ENCODE measurements at regions not wholly inside any gene's neighbourhood (a gene's known extent, or its start where the extent isn't known, plus 50 kb on each side); places are given as distances from the start of the nearest gene placed in this dataset.

DNA sequence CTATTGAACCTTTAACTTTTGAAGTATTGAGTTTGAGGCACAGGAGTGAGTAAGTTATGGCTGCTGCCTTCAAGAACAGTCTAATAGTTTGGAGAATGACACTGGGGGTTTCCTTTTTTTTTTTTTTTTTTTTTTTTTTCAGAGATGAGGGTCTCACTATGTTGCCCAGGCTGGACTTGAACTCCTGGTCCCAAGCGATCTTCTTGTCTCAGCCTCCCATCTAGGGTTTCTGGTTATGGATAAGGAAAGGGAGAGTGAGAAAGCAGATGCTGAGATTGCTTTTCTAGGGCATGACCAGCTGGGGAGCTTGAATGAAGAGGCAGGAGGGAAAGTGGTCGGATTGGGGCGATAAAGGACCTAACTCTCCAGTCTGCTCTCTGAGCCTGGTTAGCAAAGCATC is 59.9 kb upstream of the BTRC start:
- Histone ChIP-seq H3K36me3 (no peaks in the 10 kb centered on the region), H3K27me3 (no peaks in the 10 kb centered on the region), H3K9me3 (no peaks in the 10 kb centered on the region), H3K4me1 (no peaks in the 10 kb centered on the region), H3K4me3 (ENCODE audit: low read depth, low read length) (no peak overlapping the region)
- TF ChIP-seq, protein P1, sequence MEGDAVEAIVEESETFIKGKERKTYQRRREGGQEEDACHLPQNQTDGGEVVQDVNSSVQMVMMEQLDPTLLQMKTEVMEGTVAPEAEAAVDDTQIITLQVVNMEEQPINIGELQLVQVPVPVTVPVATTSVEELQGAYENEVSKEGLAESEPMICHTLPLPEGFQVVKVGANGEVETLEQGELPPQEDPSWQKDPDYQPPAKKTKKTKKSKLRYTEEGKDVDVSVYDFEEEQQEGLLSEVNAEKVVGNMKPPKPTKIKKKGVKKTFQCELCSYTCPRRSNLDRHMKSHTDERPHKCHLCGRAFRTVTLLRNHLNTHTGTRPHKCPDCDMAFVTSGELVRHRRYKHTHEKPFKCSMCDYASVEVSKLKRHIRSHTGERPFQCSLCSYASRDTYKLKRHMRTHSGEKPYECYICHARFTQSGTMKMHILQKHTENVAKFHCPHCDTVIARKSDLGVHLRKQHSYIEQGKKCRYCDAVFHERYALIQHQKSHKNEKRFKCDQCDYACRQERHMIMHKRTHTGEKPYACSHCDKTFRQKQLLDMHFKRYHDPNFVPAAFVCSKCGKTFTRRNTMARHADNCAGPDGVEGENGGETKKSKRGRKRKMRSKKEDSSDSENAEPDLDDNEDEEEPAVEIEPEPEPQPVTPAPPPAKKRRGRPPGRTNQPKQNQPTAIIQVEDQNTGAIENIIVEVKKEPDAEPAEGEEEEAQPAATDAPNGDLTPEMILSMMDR (IDR thresholded peaks at IDR 0.05; ENCODE audit: low read depth, low read length): no peak
- DNase-seq: no peak

DNA sequence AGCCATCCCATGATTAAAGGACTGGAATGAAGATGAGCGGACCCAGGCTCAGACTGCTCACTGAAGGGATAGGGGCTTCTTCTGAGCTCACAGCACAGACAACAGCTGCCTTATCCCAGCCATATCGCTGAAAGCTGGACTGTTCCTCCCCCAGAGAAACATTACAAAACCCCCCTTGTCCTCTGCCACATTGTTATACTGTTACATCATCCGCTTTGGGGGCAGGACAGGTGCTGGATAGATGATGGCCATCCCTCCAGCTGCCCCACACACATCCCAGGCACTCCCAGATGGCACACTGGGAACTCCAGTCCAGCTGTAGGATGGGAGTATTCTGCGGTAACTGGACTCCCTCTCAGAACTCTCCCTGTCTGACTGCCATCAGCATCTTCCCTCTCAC is 58.7 kb upstream of the BTRC start:
- Histone ChIP-seq H3K4me1 (no peaks in the 10 kb centered on the region), H3K9me3 (no peaks in the 10 kb centered on the region), H3K4me3 (ENCODE audit: low read depth, low read length) (no peak overlapping the region), H3K36me3 (no peaks in the 10 kb centered on the region), H3K27me3 (no peaks in the 10 kb centered on the region)
- TF ChIP-seq, protein P1 (IDR thresholded peaks at IDR 0.05; ENCODE audit: low read depth, low read length): no peak
- DNase-seq: no peak

DNA sequence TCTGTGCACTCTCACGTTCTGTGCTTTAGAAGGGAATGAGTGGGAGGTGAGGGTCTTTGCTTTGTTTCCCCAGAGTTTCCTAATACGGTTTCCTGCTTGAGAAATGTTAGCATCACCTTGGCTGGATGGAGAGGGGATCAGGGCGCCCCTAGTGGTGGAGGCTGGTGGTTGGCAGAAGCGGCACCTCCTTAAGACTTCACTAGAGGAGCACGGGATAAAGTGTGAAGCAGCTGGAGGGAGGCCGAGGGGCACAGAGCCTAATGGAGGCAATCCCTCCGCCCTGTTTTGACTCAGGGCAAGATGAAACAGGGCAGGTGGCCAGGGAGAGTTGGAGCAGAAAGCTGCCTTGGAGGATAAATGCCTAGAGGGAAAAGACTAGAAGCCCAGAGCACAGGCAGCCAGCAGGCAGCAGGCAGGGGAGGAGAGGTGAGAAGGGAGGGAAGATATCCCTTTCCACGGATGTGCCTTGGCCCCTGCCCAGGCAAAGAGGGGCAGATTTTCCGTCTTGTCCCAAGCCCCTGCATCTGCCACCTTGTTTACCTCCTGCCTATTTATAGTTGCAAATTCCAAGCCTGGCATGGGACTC is 56.0 kb upstream of the BTRC start:
- Histone ChIP-seq H3K4me1 (no peaks in the 10 kb centered on the region), H3K27me3 (no peaks in the 10 kb centered on the region), H3K4me3 (ENCODE audit: low read depth, low read length) (no peak overlapping the region), H3K36me3 (no peaks in the 10 kb centered on the region), H3K9me3 (no peaks in the 10 kb centered on the region)
- DNase-seq: peak; percentile 65
- TF ChIP-seq, protein P1 (IDR thresholded peaks at IDR 0.05; ENCODE audit: low read depth, low read length): peak; percentile 80

DNA sequence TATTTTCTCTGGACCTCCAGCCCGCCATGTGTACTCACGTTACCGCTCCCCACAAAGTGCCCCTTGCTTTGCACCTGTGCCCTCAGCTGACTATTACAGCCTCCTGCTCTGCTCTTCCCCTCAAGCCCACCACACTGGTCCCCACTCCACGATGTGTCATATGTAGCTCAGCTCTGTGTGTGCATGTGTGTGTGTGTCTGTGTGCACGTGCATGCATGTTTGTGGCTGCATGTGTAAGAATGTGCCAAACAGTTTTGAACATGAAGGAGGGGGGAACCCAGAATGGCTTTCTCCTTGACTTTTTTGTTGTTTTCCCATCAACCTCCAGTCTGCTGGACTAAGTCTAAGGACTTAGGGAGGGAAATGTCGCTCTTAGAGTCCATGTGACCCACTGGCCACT is 54.8 kb upstream of the BTRC start:
- H3K9me3 ChIP-seq: no peaks in the 10 kb centered on the region
- H3K4me3 ChIP-seq (ENCODE audit: low read depth, low read length): no peak overlapping the region
- H3K36me3 ChIP-seq: no peaks in the 10 kb centered on the region
- no peak for DNase-seq
- peaks cover 4% of the 10 kb centered on the region; the same call in 1 of the 2 replicates for H3K4me1 ChIP-seq
- TF ChIP-seq, protein P1 (IDR thresholded peaks at IDR 0.05; ENCODE audit: low read depth, low read length): no peak
- no peaks in the 10 kb centered on the region for H3K27me3 ChIP-seq

DNA sequence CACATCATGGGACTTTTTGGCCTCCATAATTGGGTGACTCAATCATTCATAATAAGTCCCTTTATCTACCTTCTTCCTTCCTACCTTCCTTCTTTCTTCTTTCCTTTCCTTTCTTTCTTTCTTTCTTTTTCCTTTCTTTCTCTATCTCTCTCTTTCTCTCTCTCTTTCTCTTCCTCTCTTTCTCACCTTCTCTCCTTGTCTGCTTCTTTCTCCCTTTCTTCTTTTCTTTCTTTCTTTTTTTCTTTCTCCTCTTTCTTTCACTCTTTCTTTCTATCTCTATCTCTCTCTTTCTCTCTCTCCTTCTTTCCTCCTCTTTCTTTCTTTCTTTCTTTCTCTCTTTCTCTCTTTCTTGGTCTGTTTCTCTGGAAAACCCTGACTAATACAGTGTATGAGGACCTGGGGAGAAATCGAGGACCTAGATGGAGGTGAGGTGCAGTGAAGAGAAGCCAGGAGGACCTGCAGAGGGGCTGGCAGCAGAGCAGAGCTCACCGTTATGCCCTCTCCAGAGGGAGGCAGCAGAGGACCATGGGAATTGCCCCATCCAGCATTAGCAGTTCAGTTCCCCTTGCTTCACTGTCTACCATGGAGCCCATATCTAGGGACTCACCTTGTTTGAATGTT is 52.7 kb upstream of the BTRC start:
- Histone ChIP-seq H3K27me3 (no peaks in the 10 kb centered on the region), H3K4me1 (peaks cover 4% of the 10 kb centered on the region; the same call in 1 of the 2 replicates), H3K4me3 (ENCODE audit: low read depth, low read length) (no peak overlapping the region), H3K9me3 (no peaks in the 10 kb centered on the region), H3K36me3 (no peaks in the 10 kb centered on the region)
- peak; percentile 71 for DNase-seq
- TF ChIP-seq, protein P1 (IDR thresholded peaks at IDR 0.05; ENCODE audit: low read depth, low read length): peak; percentile 77

DNA sequence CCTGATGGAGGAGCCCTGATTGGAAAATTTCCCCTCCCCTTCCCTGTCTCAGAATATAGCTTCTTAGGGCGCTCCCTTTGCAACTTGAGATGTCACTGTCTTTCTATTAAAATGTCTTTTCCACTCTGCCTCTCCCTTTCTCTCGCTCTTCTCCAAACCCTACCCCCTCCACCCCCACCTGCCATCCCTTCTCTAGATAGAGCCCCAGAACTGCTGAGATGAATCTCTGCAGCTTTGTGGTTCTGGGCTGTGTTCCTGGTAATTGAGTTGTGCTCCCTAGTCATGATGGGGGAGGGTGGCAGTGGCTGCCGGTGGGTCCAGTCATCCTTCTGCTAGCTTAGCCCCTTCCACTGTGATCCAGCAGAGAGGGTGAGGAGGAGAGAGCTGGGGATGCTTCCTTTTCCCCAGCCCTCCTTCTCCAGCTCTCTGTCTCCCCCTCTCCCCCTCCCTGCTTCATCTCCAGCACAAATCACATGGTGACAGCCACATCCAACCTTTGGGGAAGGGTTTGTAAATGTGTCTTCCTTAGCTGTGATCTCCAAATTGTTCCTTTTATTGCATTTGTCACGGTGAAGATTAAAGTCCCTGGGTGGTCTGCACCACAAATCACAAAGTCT is 50.8 kb upstream of the BTRC start:
- Histone ChIP-seq H3K4me1 (peaks cover 4% of the 10 kb centered on the region; the same call in 1 of the 2 replicates), H3K4me3 (ENCODE audit: low read depth, low read length) (no peak overlapping the region), H3K36me3 (no peaks in the 10 kb centered on the region), H3K9me3 (no peaks in the 10 kb centered on the region), H3K27me3 (no peaks in the 10 kb centered on the region)
- no peak for DNase-seq
- TF ChIP-seq, protein P1 (IDR thresholded peaks at IDR 0.05; ENCODE audit: low read depth, low read length): no peak

All from BE2C (cell line).